CD4-positive, alpha-beta T cell (primary cell): ENCODE measurements at regions not wholly inside any gene's neighbourhood (a gene's known extent, or its start where the extent isn't known, plus 50 kb on each side); places are given as distances from the start of the nearest gene placed in this dataset.

Source experiments
- ATAC-seq: fragments of 200-7000 bp; cut with Tn5 transposase; one replicate; pipeline ENCODE4 v1.10.0; 2022; ENCODE audit warnings: mild to moderate bottlenecking; ENCODE audit not compliant: poor library complexity
- CTCF ChIA-PET: fragments of 350-600 bp; sonication (Branson Sonifier 250); formaldehyde crosslinking; loops from one replicate; lab custom pipeline; 2021; ENCODE audit warnings: antibody characterized with exemption, inconsistent platforms; lab: Charles Lee
- POLR2A ChIA-PET: fragments of 350-600 bp; sonication (Branson Sonifier 250); formaldehyde crosslinking; loops from one replicate; lab custom pipeline; 2021; ENCODE audit warnings: antibody characterized with exemption, inconsistent platforms; lab: Charles Lee
- DNase-seq, 14 experiments: peaks; one replicate each; pipeline ENCODE4 v3.0.0-alpha.2; 2013 to 2020; ENCODE audit warnings: mixed read lengths in 2 of 14
- H3K27ac ChIP-seq, 2 donors: one replicate each; pipeline versions ENCODE4 v1.5.1 to v1.7.0; 2013; ENCODE audit warnings: low read length in 2 of 2, low read depth in 1 of 2, mild to moderate bottlenecking in 1 of 2
- H3K27me3 ChIP-seq, 2 experiments: 1 replicate in 1 of 2; 2 replicates in 1 of 2; pipeline versions ENCODE4 v1.6.1 to v1.7.0; 2013; ENCODE audit warnings: low read length in 2 of 2, control low read depth in 1 of 2, mild to moderate bottlenecking in 1 of 2, moderate library complexity in 1 of 2; ENCODE audit not compliant: insufficient read depth in 2 of 2, control insufficient read depth in 1 of 2
- H3K36me3 ChIP-seq: one replicate; pipeline ENCODE4 v1.6.1; 2013; ENCODE audit warnings: low read length, control low read depth; ENCODE audit not compliant: insufficient read depth
- H3K4me1 ChIP-seq: one replicate; pipeline ENCODE4 v1.6.1; 2013; ENCODE audit warnings: low read length, control low read depth; ENCODE audit not compliant: insufficient read depth
- H3K4me3 ChIP-seq: one replicate; pipeline ENCODE4 v1.5.1; 2013; ENCODE audit warnings: mild to moderate bottlenecking, low read length, moderate library complexity
- H3K9me3 ChIP-seq, 2 experiments: 1 replicate in 1 of 2; 2 replicates in 1 of 2; pipeline versions ENCODE4 v1.6.1 to v1.7.0; 2013; ENCODE audit warnings: low read length in 2 of 2, mild to moderate bottlenecking in 2 of 2, control low read depth in 1 of 2, moderate library complexity in 1 of 2; ENCODE audit not compliant: control insufficient read depth in 1 of 2, insufficient read depth in 1 of 2
- H3K27ac Mint-ChIP-seq: one replicate; pipeline ENCODE4 v1.8.0; 2020; ENCODE audit warnings: mixed read lengths
- H3K27me3 Mint-ChIP-seq: one replicate; pipeline ENCODE4 v1.8.0; 2021; ENCODE audit warnings: mixed read lengths
- H3K36me3 Mint-ChIP-seq: one replicate; pipeline ENCODE4 v1.8.0; 2021; ENCODE audit warnings: low read depth, mixed read lengths
- H3K4me1 Mint-ChIP-seq: one replicate; pipeline ENCODE4 v1.8.0; 2021; ENCODE audit warnings: low read depth, mixed read lengths
- H3K4me3 Mint-ChIP-seq: one replicate; pipeline ENCODE4 v1.8.0; 2020; ENCODE audit warnings: mild to moderate bottlenecking, mixed read lengths
- H3K9me3 Mint-ChIP-seq: one replicate; pipeline ENCODE4 v1.8.0; 2020; ENCODE audit warnings: mixed read lengths
- intact Hi-C, 2 experiments: fragments of 100-400 bp; cut with DNase I in 1 of 2; cut with micrococcal nuclease in 1 of 2; formaldehyde crosslinking; loops; one replicate each; pipeline versions ENCODE4 v1.15.1 to v1.9.0; 2023 to 2025; cut with DNase I, micrococcal nuclease
- TF ChIP-seq, protein P1 (sequence below): fragments of 200-600 bp; IDR thresholded peaks from one replicate; pipeline ENCODE4 v1.8.0; 2022; ENCODE audit warnings: antibody characterized with exemption, mild to moderate bottlenecking

DNA sequence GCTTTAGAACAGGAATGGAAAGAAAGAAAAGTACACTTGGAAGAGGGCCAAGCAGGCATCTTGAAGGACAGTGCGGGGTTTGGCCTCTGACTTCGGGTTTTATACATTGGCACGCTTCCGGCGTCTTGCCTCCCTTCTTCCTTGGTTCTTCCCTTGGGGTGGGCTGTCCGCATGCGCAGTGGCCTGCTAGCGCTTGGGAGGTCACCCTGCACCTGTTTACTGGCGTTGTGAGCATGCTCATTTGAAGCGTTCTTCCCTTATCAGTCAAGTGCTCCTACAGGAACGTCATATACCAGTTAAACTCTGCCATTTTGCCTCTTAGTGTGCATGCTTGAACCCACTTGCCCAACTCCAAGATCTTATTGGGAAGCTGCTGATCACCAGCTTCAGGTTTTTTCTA is 230.0 kb downstream of the TTLL2 start:
- Histone ChIP-seq H3K4me1 (no peaks in the 10 kb centered on the region), H3K4me3 (no peak overlapping the region), H3K36me3 (no peaks in the 10 kb centered on the region), H3K9me3 (peaks cover 6 to 37% of the 10 kb centered on the region in 2 experiments), H3K27ac (no peak overlapping the region), H3K27me3 (no peaks in the 10 kb centered on the region)
- H3K27me3 Mint-ChIP-seq: no peaks in the 10 kb centered on the region
- DNase-seq (no peak), ATAC-seq (no peak)
- no peak overlapping the region for H3K4me3 Mint-ChIP-seq
- ChIA-PET POLR2A (no interaction called here), CTCF (no interaction called here)
- TF ChIP-seq, protein P1, sequence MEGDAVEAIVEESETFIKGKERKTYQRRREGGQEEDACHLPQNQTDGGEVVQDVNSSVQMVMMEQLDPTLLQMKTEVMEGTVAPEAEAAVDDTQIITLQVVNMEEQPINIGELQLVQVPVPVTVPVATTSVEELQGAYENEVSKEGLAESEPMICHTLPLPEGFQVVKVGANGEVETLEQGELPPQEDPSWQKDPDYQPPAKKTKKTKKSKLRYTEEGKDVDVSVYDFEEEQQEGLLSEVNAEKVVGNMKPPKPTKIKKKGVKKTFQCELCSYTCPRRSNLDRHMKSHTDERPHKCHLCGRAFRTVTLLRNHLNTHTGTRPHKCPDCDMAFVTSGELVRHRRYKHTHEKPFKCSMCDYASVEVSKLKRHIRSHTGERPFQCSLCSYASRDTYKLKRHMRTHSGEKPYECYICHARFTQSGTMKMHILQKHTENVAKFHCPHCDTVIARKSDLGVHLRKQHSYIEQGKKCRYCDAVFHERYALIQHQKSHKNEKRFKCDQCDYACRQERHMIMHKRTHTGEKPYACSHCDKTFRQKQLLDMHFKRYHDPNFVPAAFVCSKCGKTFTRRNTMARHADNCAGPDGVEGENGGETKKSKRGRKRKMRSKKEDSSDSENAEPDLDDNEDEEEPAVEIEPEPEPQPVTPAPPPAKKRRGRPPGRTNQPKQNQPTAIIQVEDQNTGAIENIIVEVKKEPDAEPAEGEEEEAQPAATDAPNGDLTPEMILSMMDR: no peak
- intact Hi-C loops: no loop called here
- no peaks in the 10 kb centered on the region for H3K4me1 Mint-ChIP-seq
- H3K27ac Mint-ChIP-seq: no peak overlapping the region
- H3K36me3 Mint-ChIP-seq: no peaks in the 10 kb centered on the region
- peaks cover 3% of the 10 kb centered on the region for H3K9me3 Mint-ChIP-seq

DNA sequence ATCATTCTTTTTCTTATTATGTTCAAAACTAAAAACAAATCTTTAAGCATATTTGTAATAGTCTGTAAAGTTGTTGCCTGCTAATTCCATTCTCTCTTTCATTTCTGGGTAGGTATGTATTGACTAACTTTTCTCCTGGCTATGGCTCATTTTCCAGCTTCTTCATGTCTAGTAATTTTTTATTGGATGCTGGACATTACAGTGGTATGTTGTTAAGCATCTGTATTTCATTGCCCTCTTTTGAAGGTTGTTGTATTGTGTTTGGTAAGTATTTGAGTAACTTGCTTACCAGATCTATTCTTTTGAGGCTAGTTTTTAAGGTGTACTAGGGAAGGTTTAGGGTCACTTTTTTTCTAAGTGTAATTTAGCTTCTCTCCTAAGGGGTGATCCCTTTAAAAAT is 230.9 kb downstream of the TTLL2 start:
- no peak overlapping the region for H3K4me3 ChIP-seq
- no peaks in the 10 kb centered on the region for H3K4me1 ChIP-seq
- H3K9me3 Mint-ChIP-seq: peaks cover 3% of the 10 kb centered on the region
- H3K27me3 Mint-ChIP-seq: no peaks in the 10 kb centered on the region
- no peaks in the 10 kb centered on the region for H3K36me3 Mint-ChIP-seq
- H3K27ac Mint-ChIP-seq: no peak overlapping the region
- ChIA-PET CTCF (no interaction called here), POLR2A (no interaction called here)
- peaks cover 6 to 40% of the 10 kb centered on the region in 2 experiments for H3K9me3 ChIP-seq
- no peaks in the 10 kb centered on the region for H3K4me1 Mint-ChIP-seq
- TF ChIP-seq, protein P1: no peak
- no peak for ATAC-seq
- DNase-seq: no peak
- H3K27ac ChIP-seq: no peak overlapping the region
- no peak overlapping the region for H3K4me3 Mint-ChIP-seq
- intact Hi-C loops: no loop called here
- no peaks in the 10 kb centered on the region for H3K36me3 ChIP-seq
- H3K27me3 ChIP-seq: no peaks in the 10 kb centered on the region

DNA sequence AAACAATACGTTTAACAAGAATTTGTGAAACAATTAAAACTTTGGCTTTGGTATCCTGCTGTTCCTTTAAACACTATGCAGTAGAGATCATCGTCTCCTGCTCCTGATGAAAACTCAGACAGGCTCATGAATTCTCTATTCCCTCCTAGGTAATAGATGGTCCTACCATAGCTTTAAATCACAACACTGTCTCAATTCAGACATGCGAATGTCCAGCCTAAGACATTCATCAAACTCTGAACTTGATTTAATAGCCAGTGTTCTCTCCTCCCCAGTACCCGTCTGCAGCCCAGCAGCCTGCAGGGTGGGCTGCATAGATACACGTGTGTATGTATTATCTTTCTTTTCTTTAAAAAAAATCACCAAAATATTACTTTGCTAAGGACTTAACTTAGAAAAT is 232.8 kb downstream of the TTLL2 start:
- ChIA-PET POLR2A (no interaction called here), CTCF (no interaction called here)
- intact Hi-C loops: no loop called here
- no peak overlapping the region for H3K27ac Mint-ChIP-seq
- H3K27me3 Mint-ChIP-seq: no peaks in the 10 kb centered on the region
- Histone ChIP-seq H3K27ac (no peak overlapping the region), H3K4me1 (no peaks in the 10 kb centered on the region), H3K36me3 (no peaks in the 10 kb centered on the region), H3K9me3 (peaks cover 6 to 27% of the 10 kb centered on the region in 2 experiments), H3K27me3 (no peaks in the 10 kb centered on the region), H3K4me3 (no peak overlapping the region)
- no peaks in the 10 kb centered on the region for H3K36me3 Mint-ChIP-seq
- TF ChIP-seq, protein P1: no peak
- peaks cover 3% of the 10 kb centered on the region for H3K9me3 Mint-ChIP-seq
- no peak overlapping the region for H3K4me3 Mint-ChIP-seq
- no peaks in the 10 kb centered on the region for H3K4me1 Mint-ChIP-seq
- DNase-seq (no peak), ATAC-seq (no peak)
